ENCODE measurements at regions not wholly inside any gene's neighbourhood (a gene's known extent, or its start where the extent isn't known, plus 50 kb on each side); places are given as distances from the start of the nearest gene placed in this dataset.

DNA sequence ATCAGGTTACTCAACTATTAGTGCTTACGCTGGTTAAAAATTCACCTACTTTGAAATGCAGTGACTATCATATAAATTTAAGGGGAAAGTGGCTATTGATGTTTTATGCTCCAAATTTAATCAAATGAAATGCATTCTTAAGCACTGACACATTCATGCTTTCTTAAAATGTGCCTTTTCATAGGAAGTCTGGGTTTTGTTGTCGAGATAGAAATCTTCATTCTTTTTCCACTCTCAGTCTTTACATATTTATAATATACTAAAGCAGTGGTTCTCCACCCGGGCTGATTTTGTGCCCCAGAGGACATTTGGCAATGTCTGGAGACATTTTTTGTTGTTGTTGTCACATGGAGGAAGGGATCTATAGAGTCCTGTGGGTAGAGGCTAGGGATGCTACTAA lies 167.9 kb downstream of the PAX3 start:
- DNase-seq = no peak
- no peak for TF ChIP-seq EZH2 (IDR thresholded peaks at IDR 0.05; ENCODE audit: insufficient read depth, poor library complexity, severe bottlenecking)
- WGBS, 2 experiments (ENCODE audit: low coverage in 1 of 2, low lambda C conversion rate in 2 of 2, missing lambda C conversion rate in 2 of 2) = 26% methylated on average over 3 of the region's 3 CpGs
- H3K9me3 ChIP-seq (ENCODE audit: low read depth) = no peaks in the 10 kb centered on the region
- no peak overlapping the region for H3K27ac ChIP-seq
- H3K9ac ChIP-seq = no peak overlapping the region
- no peak overlapping the region for H3K4me3 ChIP-seq
- in situ Hi-C loops (cut with MboI) = no loop called here
- H2AFZ ChIP-seq = no peak overlapping the region
- H4K20me1 ChIP-seq (ENCODE audit: insufficient read depth) = no peaks in the 10 kb centered on the region
- H3K27me3 ChIP-seq (replicated peaks; ENCODE audit: insufficient read depth) = no peaks in the 10 kb centered on the region
- no peak overlapping the region for H3K4me2 ChIP-seq (ENCODE audit: unreplicated experiment)
- no peaks in the 10 kb centered on the region for H3K9me2 ChIP-seq (ENCODE audit: insufficient read depth)
- no peaks in the 10 kb centered on the region for H3K79me2 ChIP-seq (ENCODE audit: insufficient read depth)
- H3K4me1 ChIP-seq (ENCODE audit: insufficient read depth) = no peaks in the 10 kb centered on the region
- H3K36me3 ChIP-seq (ENCODE audit: low read depth) = no peaks in the 10 kb centered on the region
- no peaks in the 10 kb centered on the region for H3F3A ChIP-seq (ENCODE audit: insufficient read depth)

DNA sequence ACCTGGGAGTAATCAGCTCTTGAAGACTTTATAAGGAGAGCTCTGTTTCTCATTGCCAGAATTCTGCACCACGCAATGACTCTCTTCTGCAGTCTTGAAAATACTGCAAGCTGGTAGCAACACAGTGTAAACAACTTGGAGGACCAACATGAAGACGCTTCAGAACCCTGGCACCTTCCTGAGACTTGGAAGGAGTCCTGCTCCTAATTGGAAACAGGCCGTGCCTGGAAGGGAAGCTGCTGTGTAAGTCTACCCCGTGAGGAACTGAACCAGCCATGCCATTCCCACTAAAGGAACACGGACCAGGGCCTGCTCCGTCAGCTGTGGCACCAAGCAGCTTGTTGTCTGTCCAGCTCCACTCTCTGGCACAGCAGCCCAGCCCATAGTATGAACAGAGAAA lies 171.1 kb downstream of the PAX3 start:
- H3K9ac ChIP-seq = no peak overlapping the region
- no peak overlapping the region for H3K27ac ChIP-seq
- H3K36me3 ChIP-seq (ENCODE audit: low read depth) = no peaks in the 10 kb centered on the region
- H2AFZ ChIP-seq = no peak overlapping the region
- H3K4me2 ChIP-seq (ENCODE audit: unreplicated experiment) = no peak overlapping the region
- WGBS, 2 experiments (ENCODE audit: low coverage in 1 of 2, low lambda C conversion rate in 2 of 2, missing lambda C conversion rate in 2 of 2) = 3% methylated on average over 6 of the region's 6 CpGs
- H3K4me3 ChIP-seq = no peak overlapping the region
- no peaks in the 10 kb centered on the region for H3K9me3 ChIP-seq (ENCODE audit: low read depth)
- H4K20me1 ChIP-seq (ENCODE audit: insufficient read depth) = no peaks in the 10 kb centered on the region
- no peaks in the 10 kb centered on the region for H3K79me2 ChIP-seq (ENCODE audit: insufficient read depth)
- in situ Hi-C loops (cut with MboI) = no loop called here
- DNase-seq = no peak
- no peaks in the 10 kb centered on the region for H3K4me1 ChIP-seq (ENCODE audit: insufficient read depth)
- no peaks in the 10 kb centered on the region for H3K9me2 ChIP-seq (ENCODE audit: insufficient read depth)
- TF ChIP-seq EZH2phosphoT487 (IDR thresholded peaks at IDR 0.05; ENCODE audit: insufficient read depth, low read depth) (no peak), EZH2 (IDR thresholded peaks at IDR 0.05; ENCODE audit: insufficient read depth, poor library complexity, severe bottlenecking) (no peak)
- no peaks in the 10 kb centered on the region for H3K27me3 ChIP-seq (replicated peaks; ENCODE audit: insufficient read depth)
- H3F3A ChIP-seq (ENCODE audit: insufficient read depth) = no peaks in the 10 kb centered on the region

DNA sequence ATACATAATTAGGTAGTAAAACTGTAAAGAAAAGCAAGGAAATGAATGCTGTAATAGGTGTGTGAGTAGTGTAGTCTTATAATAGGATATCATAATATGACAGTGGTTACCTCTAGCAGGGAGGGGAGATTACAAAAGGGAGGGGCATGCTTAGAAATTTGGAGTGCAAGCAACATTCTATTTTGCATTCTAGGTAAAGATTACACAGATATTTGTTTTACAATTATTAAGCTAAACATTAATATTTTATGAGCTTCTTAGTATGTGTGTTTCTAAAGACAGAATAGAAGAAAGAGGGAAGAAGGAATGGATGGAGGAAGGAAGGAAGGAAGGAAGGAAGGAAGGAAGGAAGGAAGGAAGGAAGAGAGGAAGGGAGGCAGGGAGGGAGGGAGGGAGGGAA lies 177.9 kb downstream of the PAX3 start:
- Histone ChIP-seq H3K36me3 (ENCODE audit: low read depth) (no peaks in the 10 kb centered on the region), H3K27me3 (replicated peaks; ENCODE audit: insufficient read depth) (no peaks in the 10 kb centered on the region), H3K9me3 (ENCODE audit: low read depth) (no peaks in the 10 kb centered on the region), H3F3A (ENCODE audit: insufficient read depth) (no peaks in the 10 kb centered on the region), H3K9ac (no peak overlapping the region), H3K4me2 (ENCODE audit: unreplicated experiment) (no peak overlapping the region), H4K20me1 (ENCODE audit: insufficient read depth) (no peaks in the 10 kb centered on the region), H3K79me2 (ENCODE audit: insufficient read depth) (no peaks in the 10 kb centered on the region), H3K27ac (no peak overlapping the region), H3K9me2 (ENCODE audit: insufficient read depth) (no peaks in the 10 kb centered on the region), H3K4me3 (no peak overlapping the region), H2AFZ (no peak overlapping the region), H3K4me1 (ENCODE audit: insufficient read depth) (no peaks in the 10 kb centered on the region)
- in situ Hi-C loops (cut with MboI) = no loop called here
- no peak for DNase-seq
- TF ChIP-seq EZH2 (IDR thresholded peaks at IDR 0.05; ENCODE audit: insufficient read depth, poor library complexity, severe bottlenecking) (no peak), EZH2phosphoT487 (IDR thresholded peaks at IDR 0.05; ENCODE audit: insufficient read depth, low read depth) (no peak)

DNA sequence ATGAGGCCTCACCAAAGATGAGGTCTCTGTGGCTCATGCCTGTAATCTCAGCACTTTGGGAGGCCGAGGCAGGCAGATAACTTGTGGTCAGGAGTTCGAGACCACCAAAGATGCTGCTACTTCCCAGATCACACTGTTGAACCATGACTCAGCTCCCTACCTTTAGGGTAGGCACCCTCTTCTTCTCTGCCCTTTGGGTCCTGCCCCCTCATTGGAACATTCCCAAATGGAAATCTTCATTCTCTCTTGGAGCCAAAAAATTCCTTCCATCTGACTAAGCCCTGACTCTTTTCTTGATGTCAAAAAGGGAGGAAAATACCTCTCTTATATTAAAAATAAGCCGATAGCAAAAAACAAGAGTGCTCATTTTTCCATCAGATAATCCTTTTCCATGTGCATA lies 183.5 kb downstream of the PAX3 start:
- no peaks in the 10 kb centered on the region for H3K79me2 ChIP-seq (ENCODE audit: insufficient read depth)
- H3K4me3 ChIP-seq = no peak overlapping the region
- no peaks in the 10 kb centered on the region for H3F3A ChIP-seq (ENCODE audit: insufficient read depth)
- H3K4me1 ChIP-seq (ENCODE audit: insufficient read depth) = no peaks in the 10 kb centered on the region
- H3K27me3 ChIP-seq (replicated peaks; ENCODE audit: insufficient read depth) = no peaks in the 10 kb centered on the region
- H3K27ac ChIP-seq = no peak overlapping the region
- TF ChIP-seq EZH2 (IDR thresholded peaks at IDR 0.05; ENCODE audit: insufficient read depth, poor library complexity, severe bottlenecking) (no peak), EZH2phosphoT487 (IDR thresholded peaks at IDR 0.05; ENCODE audit: insufficient read depth, low read depth) (no peak)
- H3K9me3 ChIP-seq (ENCODE audit: low read depth) = no peaks in the 10 kb centered on the region
- no peak overlapping the region for H3K4me2 ChIP-seq (ENCODE audit: unreplicated experiment)
- no peak overlapping the region for H2AFZ ChIP-seq
- DNase-seq = no peak
- in situ Hi-C loops (cut with MboI) = no loop called here
- no peak overlapping the region for H3K9ac ChIP-seq
- 21 to 29% methylated on average over 3 of the region's 3 CpGs for WGBS, 2 experiments (ENCODE audit: low coverage in 1 of 2, low lambda C conversion rate in 2 of 2, missing lambda C conversion rate in 2 of 2)
- no peaks in the 10 kb centered on the region for H3K9me2 ChIP-seq (ENCODE audit: insufficient read depth)
- H4K20me1 ChIP-seq (ENCODE audit: insufficient read depth) = no peaks in the 10 kb centered on the region
- H3K36me3 ChIP-seq (ENCODE audit: low read depth) = no peaks in the 10 kb centered on the region

DNA sequence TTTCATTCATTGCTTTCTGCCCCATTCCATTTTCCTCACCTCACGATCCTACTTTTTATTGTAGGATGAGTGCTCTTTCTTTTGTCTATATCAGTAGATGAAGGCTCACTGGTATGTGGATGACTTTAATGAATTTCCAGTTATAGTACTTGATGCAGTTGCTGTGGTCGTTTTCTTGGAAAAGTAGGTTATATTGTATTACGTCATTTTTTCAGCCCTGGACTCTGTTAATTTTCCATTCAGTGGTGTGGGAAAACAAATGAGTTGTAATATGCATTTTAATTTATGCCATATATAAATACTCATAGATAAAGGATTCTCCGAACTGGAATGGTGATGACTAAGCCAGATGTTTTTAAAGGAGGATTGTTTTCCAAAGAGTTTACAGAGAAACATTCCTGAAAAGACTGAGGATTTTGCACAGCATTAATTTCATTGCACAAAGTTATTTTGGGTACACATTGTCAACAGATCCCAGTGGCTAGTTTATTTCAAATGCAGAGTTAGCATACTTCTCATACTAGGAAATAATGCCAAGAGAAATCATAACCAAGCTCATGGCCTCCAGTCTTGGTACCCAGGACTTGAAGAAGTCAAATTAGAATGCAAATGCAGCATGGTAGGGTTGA lies 189.7 kb downstream of the PAX3 start:
- no peak for DNase-seq
- 8 to 9% methylated on average over 4 of the region's 4 CpGs for WGBS, 2 experiments (ENCODE audit: low coverage in 1 of 2, low lambda C conversion rate in 2 of 2, missing lambda C conversion rate in 2 of 2)

More for the DNA sequence above, 189.7 kb downstream of the PAX3 start:
- H3K9me2 ChIP-seq (ENCODE audit: insufficient read depth) = no peaks in the 10 kb centered on the region
- no peak overlapping the region for H3K4me2 ChIP-seq (ENCODE audit: unreplicated experiment)
- no peaks in the 10 kb centered on the region for H3K27me3 ChIP-seq (replicated peaks; ENCODE audit: insufficient read depth)
- TF ChIP-seq EZH2 (IDR thresholded peaks at IDR 0.05; ENCODE audit: insufficient read depth, poor library complexity, severe bottlenecking) (no peak), EZH2phosphoT487 (IDR thresholded peaks at IDR 0.05; ENCODE audit: insufficient read depth, low read depth) (no peak)
- in situ Hi-C loops (cut with MboI) = no loop called here
- H4K20me1 ChIP-seq (ENCODE audit: insufficient read depth) = no peaks in the 10 kb centered on the region
- H3K27ac ChIP-seq = no peak overlapping the region
- H3K36me3 ChIP-seq (ENCODE audit: low read depth) = no peaks in the 10 kb centered on the region
- H3F3A ChIP-seq (ENCODE audit: insufficient read depth) = no peaks in the 10 kb centered on the region
- no peak overlapping the region for H3K4me3 ChIP-seq
- no peaks in the 10 kb centered on the region for H3K4me1 ChIP-seq (ENCODE audit: insufficient read depth)
- H3K9ac ChIP-seq = no peak overlapping the region
- H2AFZ ChIP-seq = no peak overlapping the region
- no peaks in the 10 kb centered on the region for H3K79me2 ChIP-seq (ENCODE audit: insufficient read depth)
- H3K9me3 ChIP-seq (ENCODE audit: low read depth) = no peaks in the 10 kb centered on the region
